ENCODE measurements at regions not wholly inside any gene's neighbourhood (a gene's known extent, or its start where the extent isn't known, plus 50 kb on each side); places are given as distances from the start of the nearest gene placed in this dataset.
"Not testable (repeated sequence)": the region's sequence is repeated elsewhere in the genome, so short reads cannot be mapped to it uniquely, and the experiment has no call there.

DNA sequence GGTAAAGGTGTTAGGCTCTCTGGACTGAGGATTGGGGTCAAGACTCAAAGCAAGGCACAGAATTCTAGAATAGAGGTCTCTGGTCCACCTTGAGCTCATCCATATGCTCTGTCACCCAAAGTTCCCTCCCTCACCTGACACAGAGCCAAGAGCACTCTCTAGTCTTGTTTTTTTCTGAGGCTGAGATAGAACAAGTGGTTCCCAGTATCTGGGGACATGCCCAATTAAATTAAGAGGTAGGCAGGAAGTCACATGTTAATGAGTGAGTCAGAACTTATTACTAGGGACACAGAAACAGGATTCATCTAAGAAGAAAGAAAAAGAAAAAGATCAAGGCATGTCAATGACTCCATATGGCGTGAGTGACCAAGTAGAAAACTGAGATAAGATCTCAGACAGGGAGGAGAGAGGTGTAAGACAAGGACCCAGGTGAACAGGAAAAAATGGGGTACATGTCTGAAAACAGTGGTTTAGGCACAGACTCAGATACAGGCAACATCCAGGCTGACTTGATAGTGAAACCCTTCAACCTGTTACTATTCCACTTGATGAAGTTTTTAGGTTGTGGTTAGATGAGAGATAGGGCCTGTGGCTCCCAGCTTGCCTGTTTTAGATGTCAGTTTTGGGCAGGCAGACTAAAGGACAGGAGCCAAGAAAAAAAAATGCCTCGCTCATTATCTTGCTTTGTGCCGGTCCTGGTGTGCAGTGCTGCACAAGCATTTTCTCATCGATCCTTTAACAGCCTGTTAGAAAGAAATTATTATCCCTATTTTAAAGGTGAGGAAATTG is 609.9 kb downstream of the CCSER2 start:
- no peak for DNase-seq (ENCODE audit: low spot score)

DNA sequence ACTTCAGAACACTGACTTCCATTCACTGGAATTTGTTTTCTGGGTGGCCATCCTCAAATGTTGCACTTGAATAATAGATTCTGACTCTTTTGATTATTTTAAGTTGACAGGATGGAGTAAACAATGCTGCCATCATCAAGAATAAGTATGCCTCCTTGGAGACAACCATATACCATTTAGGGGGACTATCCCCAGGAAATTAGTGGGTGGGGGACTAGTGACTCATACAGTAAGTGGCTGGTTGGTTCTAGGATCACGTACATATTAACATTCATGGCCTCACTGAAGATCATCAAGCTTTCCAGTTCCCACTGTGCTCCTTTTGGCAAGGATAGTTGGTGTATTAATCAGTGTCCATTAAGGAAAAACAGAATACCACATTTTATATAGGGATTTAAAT is 615.2 kb downstream of the CCSER2 start:
- DNase-seq (ENCODE audit: low spot score), result no peak

DNA sequence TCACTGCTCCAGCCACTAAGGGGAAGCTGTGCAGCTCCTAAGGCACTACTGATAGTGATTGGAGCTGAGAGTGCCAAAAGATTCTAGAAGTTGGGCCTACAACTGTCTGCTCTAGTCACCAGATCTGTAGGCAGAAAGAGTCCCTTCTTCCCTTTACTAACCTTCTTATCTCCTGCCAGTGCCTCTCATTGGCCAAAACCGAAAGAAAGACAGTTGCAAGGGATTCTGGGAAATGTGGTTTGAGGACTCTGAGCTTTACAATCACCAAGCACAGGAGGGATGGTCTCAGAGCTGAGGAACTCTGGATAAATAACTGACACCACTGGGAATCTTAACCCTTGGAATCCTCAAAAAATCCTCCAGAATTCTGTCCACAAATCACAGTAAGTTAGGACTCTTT is 615.8 kb downstream of the CCSER2 start:
- DNase-seq (ENCODE audit: low spot score), result peak; percentile 34

DNA sequence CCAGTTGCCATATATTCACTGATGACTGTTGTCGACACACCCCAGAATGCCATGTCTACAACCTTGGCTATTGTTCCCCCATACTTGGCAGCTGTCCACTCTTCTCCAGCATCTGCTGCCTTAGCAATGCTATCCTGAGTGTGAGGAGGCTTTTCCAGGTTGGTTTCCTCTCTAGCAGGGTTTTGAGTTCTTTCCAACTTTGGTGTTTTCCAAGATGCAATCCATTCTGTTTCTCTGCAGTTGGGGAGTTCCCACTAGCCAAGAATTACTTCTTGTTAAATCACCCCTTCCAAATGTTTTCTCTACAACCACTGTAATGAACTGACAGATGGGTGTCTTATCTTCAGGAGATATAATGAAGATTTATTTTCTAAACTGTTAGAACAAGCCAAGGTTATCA is 617.4 kb downstream of the CCSER2 start:
- DNase-seq (ENCODE audit: low spot score), result no peak

DNA sequence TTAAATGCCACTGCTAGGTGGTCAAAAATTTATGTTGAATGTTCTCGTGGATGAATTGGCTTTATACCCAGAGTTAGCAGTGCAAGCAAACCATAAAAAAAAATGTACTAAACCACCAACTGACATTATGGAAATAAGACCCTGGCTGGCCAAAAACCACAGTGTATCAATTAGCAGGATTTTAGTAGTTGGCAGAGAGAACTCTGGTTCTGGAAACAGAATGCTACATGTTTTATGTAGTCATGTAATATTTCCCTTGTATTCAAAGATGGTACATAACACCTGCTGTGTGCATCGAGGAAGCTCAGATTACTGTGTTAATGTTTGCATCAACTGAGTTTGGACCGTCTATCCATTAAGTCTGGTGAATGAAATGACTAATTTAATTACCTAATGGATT is 618.5 kb downstream of the CCSER2 start:
- DNase-seq (ENCODE audit: low spot score), result no peak

DNA sequence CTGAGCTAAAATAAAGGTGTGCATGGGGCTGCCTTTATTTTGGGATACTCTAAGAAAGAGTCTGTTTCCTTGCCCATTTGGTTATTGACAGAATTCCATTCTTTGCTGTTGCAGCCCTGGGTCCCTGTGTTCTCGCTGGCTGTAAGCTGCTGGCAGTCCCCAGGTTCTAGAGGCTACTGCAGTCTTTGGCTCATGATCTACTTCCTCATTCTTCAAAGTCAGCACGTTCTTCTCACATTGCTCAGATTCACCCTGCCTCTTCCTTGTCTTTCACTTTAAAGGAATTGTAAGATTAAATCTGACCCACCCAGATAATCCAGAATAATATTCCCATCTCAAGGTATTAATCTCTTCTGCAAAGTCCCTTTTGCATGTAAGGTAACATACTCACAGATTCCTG is 620.3 kb downstream of the CCSER2 start:
- DNase-seq (ENCODE audit: low spot score), result no peak

DNA sequence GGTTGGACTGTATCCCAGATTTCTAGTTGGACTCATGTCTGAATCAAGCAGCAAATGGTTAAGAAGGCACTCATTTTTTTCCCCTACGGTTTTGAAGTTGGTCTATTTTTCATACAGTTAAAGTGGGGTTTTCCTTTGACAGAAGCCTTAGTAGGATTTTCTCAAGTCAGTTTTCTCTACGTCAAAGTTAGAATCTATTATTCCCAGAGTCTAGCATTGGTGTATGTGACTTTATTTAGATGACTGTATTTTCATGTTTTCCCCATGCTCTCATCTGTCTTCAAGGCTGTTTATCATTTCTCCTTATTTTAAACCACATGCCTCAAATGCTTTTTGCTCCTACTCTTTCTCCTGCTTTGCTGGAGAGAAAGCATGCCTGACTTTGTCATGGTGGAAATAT is 623.2 kb downstream of the CCSER2 start:
- DNase-seq (ENCODE audit: low spot score), result no peak

DNA sequence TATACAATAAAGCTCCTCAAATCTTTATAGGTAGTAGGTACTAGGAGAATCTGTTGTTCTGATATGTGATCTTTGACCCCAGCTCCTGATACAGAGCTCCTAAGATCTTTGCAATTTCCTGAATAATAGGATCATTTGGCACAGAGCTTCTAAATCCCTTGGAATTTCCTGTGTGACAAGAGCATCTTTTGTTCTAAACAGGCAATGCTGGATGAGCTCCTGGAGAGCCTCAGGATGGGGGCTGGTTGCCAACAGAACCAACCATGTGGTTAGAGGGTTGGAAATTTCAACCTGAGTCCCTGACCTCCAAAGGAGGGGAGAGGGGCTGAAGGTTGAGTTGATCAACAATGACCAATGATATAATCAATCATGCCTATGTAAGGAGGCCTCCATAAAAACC is 629.0 kb downstream of the CCSER2 start:
- no peak for DNase-seq (ENCODE audit: low spot score)

DNA sequence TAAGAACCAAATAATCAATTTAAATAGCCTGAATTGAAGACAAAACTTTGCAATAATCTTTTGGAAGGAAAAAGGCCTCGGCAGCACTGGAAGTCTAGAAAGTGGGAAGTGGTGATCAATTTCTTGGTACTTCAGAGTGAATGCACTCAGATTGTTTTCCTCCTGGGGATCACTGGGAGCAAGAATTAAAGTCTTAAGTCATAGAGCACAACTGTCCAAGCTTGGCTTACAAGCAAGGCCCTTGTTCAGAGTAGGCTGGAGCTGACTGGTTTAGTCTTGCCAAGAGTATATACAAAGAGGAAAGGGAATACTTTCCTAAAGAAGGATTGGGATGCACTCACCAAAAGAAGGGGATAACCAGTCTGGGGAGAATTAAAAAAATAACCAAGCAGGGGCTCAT is 637.1 kb downstream of the CCSER2 start:
- no peak for DNase-seq (ENCODE audit: low spot score)

DNA sequence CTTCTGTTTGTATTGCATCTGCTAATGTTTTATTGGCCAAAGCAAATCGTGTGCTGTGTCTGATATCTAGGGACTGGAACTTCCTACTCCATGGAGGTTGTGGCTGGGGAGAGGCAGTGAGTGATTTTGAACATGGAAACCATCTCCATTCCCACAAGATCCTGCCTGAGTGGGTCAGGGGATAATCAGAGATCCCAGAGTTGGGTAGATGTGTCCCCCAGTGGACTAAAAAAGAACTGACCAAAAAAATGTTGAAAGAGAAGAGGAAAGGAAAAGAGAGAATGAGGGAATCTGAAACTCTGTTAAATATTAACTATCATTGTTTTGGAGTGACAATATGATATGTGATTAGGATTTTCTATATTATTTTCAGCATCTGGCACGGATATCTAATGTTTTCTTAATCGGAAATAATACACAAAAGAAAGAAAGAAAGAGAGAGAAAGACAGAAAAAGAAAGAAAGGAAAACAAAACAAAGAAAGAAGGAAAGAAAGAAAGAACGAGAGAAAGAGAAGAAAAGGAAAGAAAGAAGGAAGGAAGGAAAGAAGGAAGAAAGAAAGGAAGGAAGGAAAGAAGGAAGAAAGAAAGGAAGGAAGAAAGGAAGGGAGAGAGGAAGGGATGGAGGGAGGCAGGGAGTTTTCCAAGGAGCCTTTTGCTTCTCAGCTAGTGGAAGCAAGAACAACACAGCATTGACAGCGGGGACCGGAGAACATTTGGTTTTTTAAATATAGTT is 638.5 kb downstream of the CCSER2 start:
- no peak for DNase-seq (ENCODE audit: low spot score)

DNA sequence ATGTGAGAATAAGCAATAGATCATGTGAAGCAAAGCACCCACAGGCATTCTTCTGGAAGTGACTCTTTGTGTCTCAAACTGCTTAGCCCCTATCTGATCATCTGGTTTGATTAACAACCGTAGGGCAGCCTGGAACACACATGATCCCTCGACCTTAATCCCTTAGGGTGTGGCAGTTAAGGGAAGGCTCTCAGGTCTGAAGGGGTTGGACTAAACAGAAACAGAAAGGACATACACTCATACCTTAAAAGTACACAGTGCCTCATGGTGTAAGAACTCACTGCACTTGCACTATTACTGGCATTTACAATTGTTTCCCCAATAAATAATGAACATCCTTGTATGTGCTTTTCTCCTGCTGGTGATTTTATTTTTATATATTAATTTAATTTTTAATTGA is 640.9 kb downstream of the CCSER2 start:
- DNase-seq (ENCODE audit: low spot score), result not testable (repeated sequence)

DNA sequence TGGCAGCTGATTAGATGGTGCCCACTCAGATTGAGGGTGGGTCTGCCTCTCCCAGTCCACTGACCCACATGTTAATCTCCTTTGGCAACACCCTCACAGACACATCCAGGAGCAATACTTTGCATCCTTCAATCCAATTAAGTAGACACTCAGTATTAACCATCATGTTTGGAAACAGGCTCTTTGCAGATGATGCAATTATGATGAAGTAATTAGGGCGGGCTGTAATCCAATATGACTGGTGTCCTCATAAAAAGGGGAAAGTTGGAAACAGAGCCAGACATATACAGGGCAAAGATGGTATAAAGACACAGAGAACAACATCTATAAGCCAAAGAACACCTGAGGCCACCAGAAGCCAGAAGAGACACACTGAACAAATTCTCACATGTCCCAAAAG is 658.6 kb downstream of the CCSER2 start:
- DNase-seq (ENCODE audit: low spot score), result no peak

DNA sequence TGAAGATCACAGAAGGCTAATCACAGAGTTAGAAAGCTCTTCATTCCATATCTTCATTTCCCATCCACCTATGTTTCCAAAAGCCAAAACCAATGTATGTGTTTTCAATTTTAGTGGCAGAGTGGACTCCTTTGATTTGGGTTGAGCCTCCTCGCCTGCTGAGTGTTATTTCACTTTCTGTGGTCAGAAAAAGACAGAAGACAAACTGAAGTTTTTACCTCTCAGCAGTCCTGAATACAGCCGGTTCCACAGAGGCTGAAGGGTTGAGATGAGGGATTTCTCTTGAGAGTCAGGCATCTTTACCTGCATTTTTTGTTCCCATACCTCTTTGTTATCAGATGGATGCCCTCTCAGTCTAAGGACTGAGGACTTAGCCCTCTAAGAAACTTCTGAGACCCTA is 659.6 kb downstream of the CCSER2 start:
- DNase-seq (ENCODE audit: low spot score), result no peak

DNA sequence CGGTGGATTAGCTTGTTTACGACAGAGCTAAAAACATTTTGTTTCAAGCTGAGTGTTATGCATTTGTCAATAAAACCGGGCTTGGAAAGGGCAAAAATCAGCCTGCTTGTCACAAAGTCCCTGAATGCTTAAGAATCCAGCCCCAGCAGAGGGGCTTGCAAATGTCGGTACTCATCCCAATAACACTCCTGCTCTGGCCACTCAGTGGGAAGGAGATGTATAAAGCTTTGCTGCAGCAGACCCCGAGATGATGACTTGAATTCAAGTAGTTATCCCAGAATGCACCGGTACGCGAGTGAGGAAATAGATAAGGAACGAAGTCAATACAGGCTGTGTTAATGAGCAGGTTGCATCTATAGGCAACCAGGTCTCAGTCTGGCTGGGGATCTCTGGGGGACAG is 662.3 kb downstream of the CCSER2 start:
- DNase-seq (ENCODE audit: low spot score), result no peak

DNA sequence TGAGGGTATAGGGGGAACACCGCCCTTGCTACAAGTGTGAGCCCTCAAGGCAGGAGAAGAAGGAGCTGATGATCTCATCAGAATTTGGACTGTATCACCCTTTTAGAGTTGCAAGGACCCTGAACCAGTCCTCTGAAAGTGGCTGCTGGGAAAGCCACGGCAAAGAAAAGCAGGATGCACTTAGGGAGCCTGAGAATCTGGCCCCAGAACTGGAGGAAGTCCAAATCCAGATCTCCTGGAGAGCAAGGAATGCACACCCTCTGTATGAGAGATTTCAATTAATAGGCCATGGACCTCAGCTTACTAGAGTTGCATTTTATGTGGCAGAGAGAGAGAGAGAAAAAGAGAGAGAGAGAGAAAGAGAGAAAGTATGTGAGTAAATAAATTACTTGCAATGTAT is 662.9 kb downstream of the CCSER2 start:
- no peak for DNase-seq (ENCODE audit: low spot score)

DNA sequence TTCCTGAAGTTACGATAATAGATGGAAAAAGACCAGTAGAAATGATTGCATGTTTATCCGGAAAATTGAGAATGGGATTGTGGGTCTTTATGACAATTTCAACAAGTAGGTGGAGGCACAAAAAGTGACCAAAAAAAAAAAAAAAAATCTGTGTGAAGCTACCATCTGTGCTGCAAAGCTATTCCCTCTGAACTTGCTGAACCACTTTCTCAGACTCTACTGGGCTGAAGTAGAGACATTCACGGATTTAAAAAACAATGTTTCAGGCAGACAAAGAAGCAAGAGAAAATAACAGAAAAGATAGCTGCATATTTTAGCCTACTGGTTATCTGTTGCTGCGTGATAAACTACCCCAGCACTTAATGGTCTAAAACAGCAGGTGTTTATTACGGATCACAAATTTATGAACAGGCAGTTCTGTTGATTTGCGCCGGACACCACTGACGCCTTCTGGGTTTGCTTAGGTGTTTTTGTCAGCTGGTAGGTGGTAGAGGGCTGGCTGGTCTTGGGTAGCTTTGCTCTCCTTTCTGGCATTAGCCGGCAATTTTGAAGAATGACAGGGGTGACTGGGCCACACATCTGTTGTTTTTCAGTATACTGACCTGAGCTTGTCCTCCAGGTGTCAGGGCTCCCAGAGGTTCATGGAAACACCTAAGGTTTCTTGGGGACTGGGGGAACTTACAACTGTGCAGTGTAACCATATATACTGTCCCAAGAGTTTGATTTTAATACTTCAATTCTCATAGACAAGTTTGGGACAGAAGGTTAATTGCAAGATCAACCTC is 665.1 kb downstream of the CCSER2 start:
- no peak for DNase-seq (ENCODE audit: low spot score)

DNA sequence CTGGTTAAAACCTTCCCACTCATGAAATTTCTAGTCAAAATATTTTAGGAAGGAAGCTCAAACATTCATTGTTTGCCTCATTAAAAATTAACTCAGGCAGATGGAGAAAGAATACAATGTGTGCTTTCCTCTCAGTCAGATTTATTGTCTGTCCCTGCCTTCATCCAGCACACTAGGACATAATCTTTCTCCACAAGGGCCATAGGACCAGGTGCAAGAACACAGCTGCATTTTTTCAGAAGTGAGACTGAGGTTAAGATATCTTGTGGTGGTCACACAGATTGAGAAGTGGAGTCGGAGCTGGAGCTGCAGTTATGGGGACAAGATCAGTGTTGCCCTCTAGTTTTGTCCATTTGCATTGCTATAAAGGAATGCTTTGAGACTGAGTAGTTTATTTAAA is 666.3 kb downstream of the CCSER2 start:
- no peak for DNase-seq (ENCODE audit: low spot score)

DNA sequence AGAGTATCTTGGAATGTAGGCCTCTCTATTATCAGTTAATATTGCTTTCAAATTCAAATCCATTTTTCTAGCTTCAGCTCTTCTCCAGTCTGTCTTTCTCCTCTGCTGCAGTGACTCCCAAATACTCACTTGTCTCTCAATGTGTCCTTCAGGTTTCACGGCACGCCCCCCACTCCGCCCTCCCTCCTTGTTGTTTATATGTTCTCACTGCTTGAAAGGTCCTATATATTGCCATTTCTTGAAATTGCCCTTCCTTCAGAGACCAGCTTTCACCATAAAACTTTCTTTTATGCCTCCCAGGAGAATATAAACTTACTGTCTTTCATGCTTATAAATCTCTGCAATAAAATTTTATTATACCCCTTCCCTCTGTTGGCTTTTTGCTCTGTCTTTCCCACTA is 668.2 kb downstream of the CCSER2 start:
- no peak for DNase-seq (ENCODE audit: low spot score)

DNA sequence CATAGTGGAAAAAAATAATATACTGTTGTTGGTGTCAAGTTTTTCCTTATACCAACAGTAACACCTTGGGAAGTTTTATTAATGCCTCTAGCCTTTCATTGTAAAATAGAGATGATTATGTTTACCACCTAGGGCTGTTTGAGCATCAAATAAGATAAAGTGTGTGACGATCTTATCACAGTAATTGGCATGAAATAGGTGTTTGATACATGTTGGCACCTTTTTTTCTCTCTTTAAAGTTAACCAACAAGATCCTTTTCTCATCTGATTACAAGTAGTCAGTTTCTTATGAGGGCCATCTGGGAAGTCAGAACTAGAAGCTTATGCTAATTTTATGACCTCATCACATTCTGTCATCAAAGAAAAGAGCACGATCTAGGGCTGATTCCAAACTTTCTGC is 669.5 kb downstream of the CCSER2 start:
- no peak for DNase-seq (ENCODE audit: low spot score)

DNA sequence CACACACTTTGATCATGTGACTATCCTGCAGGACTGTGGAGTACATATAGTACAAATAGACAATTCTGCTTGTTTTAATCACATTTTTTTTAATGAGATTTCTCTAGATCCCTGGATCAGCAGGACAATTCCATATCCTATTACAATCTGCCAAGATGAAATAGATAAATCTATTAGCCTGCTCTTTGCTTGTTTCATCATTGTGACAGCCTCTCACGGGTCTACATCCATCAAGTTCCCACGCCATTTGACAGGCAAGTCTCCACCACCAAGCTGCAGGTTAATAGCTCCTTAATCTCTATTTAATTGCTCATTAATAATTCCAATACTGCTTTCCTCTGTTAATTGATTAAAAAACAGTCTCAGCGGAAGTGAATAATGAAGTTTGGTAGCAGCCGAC is 671.5 kb downstream of the CCSER2 start:
- DNase-seq (ENCODE audit: low spot score), result no peak

DNA sequence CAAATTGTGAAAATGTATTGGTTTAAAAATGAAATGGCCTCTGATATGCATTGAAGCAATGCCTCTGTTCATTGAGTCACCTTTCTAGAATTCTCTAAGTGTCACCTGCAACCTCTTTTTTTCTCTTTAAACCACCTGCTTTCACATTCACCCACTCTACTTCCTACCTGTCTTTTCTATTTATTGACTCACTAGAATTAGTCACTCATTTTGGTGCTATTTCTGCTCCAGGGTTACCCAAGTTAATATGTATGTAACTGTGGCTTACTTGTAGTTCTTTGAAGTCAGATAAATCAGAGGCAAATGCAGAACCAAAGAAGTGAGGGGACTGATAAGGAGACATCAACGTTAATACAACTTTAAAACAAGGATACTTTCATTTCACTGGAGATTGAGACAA is 674.7 kb downstream of the CCSER2 start:
- DNase-seq (ENCODE audit: low spot score), result no peak

DNA sequence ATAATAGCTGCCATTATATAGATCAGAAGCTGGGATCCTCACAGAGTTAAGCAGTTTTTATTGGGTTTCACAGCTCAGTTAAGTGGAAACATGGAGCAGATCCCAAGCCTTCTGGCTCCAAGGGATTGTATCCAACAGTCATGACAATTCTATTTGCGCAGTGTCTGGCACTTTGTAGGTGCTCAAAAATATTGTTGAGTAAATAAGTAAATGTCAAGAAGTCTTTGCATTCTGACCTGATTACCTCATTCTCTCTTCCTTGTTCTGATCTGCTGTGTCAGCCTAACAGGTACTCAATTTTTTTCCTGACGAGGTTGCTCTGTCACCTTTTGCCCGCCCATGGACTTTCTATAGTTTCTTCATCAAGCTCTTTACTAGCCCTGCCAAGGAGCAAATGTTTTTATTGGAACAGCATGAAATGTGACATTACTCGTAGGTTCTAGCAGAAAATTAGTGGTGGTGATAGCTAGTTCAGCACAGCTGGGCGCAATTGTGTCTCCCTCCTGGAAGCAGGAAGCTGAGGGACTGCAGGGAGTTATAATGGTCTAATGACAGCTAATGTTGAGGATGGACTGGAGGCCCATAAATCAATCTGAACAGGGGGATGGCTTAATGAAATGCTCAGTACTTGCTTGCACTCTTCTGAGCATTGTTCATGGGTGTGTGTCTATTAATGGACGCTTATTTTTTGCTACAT is 680.2 kb downstream of the CCSER2 start:
- DNase-seq (ENCODE audit: low spot score), result no peak
